T-helper 17 cell (primary cell): ENCODE measurements at regions not wholly inside any gene's neighbourhood (a gene's known extent, or its start where the extent isn't known, plus 50 kb on each side); places are given as distances from the start of the nearest gene placed in this dataset.
"Not testable (repeated sequence)": the region's sequence is repeated elsewhere in the genome, so short reads cannot be mapped to it uniquely, and the experiment has no call there.

Experiments
- ATAC-seq: fragments of 150-1000 bp; cut with Tn5 transposase; 2 replicates; pipeline ENCODE4 v1.10.0; 2021; ENCODE audit warnings: mild to moderate bottlenecking, moderate library complexity
- DNase-seq, 3 donors: peaks; one replicate each; pipeline versions ENCODE4 v3.0.0 to v3.0.0-alpha.2; 2020 to 2021
- H3K9me3 ChIP-seq: one replicate; pipeline ENCODE4 v1.7.0; 2013; ENCODE audit warnings: low read length, mild to moderate bottlenecking; ENCODE audit not compliant: control insufficient read depth, poor library complexity, severe bottlenecking
- H3K27ac Mint-ChIP-seq: one replicate; pipeline ENCODE4 v1.8.0; 2022; ENCODE audit warnings: mild to moderate bottlenecking, moderate library complexity, mixed read lengths
- H3K27me3 Mint-ChIP-seq: one replicate; pipeline ENCODE4 v1.8.0; 2022; ENCODE audit warnings: mixed read lengths
- H3K36me3 Mint-ChIP-seq: one replicate; pipeline ENCODE4 v1.8.0; 2022; ENCODE audit warnings: low read depth, mixed read lengths
- H3K4me1 Mint-ChIP-seq: one replicate; pipeline ENCODE4 v1.8.0; 2022; ENCODE audit warnings: mild to moderate bottlenecking, mixed read lengths
- H3K4me3 Mint-ChIP-seq: one replicate; pipeline ENCODE4 v1.8.0; 2022; ENCODE audit warnings: mild to moderate bottlenecking, moderate library complexity, mixed read lengths

- Mint-ChIP-seq H3K27me3 (no peaks in the 10 kb centered on the region), H3K36me3 (no peaks in the 10 kb centered on the region), H3K4me1 (no peaks in the 10 kb centered on the region), H3K4me3 (no peak overlapping the region), H3K27ac (no peak overlapping the region)
- no peaks in the 10 kb centered on the region for H3K9me3 ChIP-seq
- DNase-seq (no peak), ATAC-seq (no peak)
These were observed 362.7 kb downstream of the DMRTA1 start for GRCh38 chr9:22809371-22809770.

- Mint-ChIP-seq H3K36me3 (no peaks in the 10 kb centered on the region), H3K4me1 (no peaks in the 10 kb centered on the region), H3K4me3 (no peak overlapping the region), H3K27me3 (no peaks in the 10 kb centered on the region), H3K27ac (no peak overlapping the region)
- ATAC-seq (no peak), DNase-seq (no peak)
- no peaks in the 10 kb centered on the region for H3K9me3 ChIP-seq
These were observed 366.9 kb downstream of the DMRTA1 start for GRCh38 chr9:22813529-22813928.

DNA sequence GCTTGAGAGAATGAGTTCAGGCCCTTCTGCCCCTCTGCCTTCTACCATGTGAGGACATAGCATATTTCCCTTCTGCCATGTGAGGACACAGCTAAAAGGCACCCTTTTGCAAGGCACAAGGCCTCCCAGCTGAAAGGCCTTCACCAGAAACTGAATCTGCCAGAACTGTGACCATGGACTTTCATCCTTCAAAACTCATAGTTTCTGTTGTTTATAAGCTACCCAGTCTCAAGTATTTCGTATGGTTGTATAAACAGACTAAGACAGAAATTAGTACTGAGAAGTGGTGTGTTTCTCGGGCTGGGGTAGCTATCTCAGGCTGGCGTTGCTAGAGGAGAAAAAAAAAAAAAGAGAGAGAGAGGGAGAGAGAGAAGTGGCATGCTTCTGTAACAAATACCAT, 368.6 kb downstream of the DMRTA1 start:
- Mint-ChIP-seq H3K4me3 (no peak overlapping the region), H3K4me1 (no peaks in the 10 kb centered on the region), H3K27ac (no peak overlapping the region), H3K36me3 (no peaks in the 10 kb centered on the region), H3K27me3 (no peaks in the 10 kb centered on the region)
- no peaks in the 10 kb centered on the region for H3K9me3 ChIP-seq
- no peak for DNase-seq
- no peak for ATAC-seq

GRCh38 chr9:22817181-22817580, 370.6 kb downstream of the DMRTA1 start:
- H3K4me1 Mint-ChIP-seq = no peaks in the 10 kb centered on the region
- no peak overlapping the region for H3K4me3 Mint-ChIP-seq
- no peak overlapping the region for H3K27ac Mint-ChIP-seq
- DNase-seq (no peak), ATAC-seq (no peak)
- H3K36me3 Mint-ChIP-seq = no peaks in the 10 kb centered on the region
- no peaks in the 10 kb centered on the region for H3K27me3 Mint-ChIP-seq
- no peaks in the 10 kb centered on the region for H3K9me3 ChIP-seq

DNA sequence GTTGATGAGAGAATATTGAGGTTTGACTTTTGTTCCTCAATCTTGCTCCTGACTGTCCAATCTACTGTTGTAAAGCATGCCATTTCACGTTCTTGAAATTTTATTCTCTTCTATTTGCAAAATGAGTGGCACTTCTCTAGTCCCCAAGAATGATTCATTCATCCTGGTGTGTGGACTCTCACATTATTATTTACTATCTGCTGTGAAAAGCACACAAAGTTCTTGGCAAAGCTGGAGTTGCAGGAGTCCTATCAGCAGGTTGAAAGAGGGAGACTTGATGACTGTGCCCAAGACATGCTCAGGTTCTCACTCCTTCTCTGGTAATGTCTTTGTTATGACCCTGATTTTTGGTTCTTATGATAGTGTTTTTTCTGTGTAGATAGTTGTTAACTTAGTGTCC, 382.6 kb downstream of the DMRTA1 start:
- no peaks in the 10 kb centered on the region for H3K27me3 Mint-ChIP-seq
- H3K9me3 ChIP-seq = no peaks in the 10 kb centered on the region
- no peak for ATAC-seq
- no peak for DNase-seq
- H3K36me3 Mint-ChIP-seq = no peaks in the 10 kb centered on the region
- H3K4me3 Mint-ChIP-seq = no peak overlapping the region
- H3K4me1 Mint-ChIP-seq = no peaks in the 10 kb centered on the region
- H3K27ac Mint-ChIP-seq = no peak overlapping the region

- ATAC-seq (no peak), DNase-seq (no peak)
- no peak overlapping the region for H3K4me3 Mint-ChIP-seq
- H3K4me1 Mint-ChIP-seq = no peaks in the 10 kb centered on the region
- H3K27ac Mint-ChIP-seq = no peak overlapping the region
- no peaks in the 10 kb centered on the region for H3K36me3 Mint-ChIP-seq
- H3K27me3 Mint-ChIP-seq = no peaks in the 10 kb centered on the region
- H3K9me3 ChIP-seq = no peaks in the 10 kb centered on the region
These were observed 391.6 kb downstream of the DMRTA1 start for GRCh38 chr9:22838266-22838665.

- H3K36me3 Mint-ChIP-seq = no peaks in the 10 kb centered on the region
- no peaks in the 10 kb centered on the region for H3K9me3 ChIP-seq
- DNase-seq (no peak), ATAC-seq (no peak)
- H3K4me3 Mint-ChIP-seq = no peak overlapping the region
- no peaks in the 10 kb centered on the region for H3K4me1 Mint-ChIP-seq
- H3K27me3 Mint-ChIP-seq = no peaks in the 10 kb centered on the region
- no peak overlapping the region for H3K27ac Mint-ChIP-seq
These were observed 394.0 kb downstream of the DMRTA1 start for GRCh38 chr9:22840641-22841040.

- H3K4me1 Mint-ChIP-seq, H3K4me3 Mint-ChIP-seq, H3K36me3 Mint-ChIP-seq, ATAC-seq, H3K9me3 ChIP-seq, H3K27me3 Mint-ChIP-seq, H3K27ac Mint-ChIP-seq, DNase-seq: not testable (repeated sequence)
These were observed 398.6 kb downstream of the DMRTA1 start for GRCh38 chr9:22845243-22845642.

GRCh38 chr9:22855980-22856379, 409.4 kb downstream of the DMRTA1 start:
- ATAC-seq (no peak), DNase-seq (no peak)
- no peaks in the 10 kb centered on the region for H3K4me1 Mint-ChIP-seq
- H3K9me3 ChIP-seq = no peaks in the 10 kb centered on the region
- H3K27me3 Mint-ChIP-seq = no peaks in the 10 kb centered on the region
- no peaks in the 10 kb centered on the region for H3K36me3 Mint-ChIP-seq
- H3K4me3 Mint-ChIP-seq = no peak overlapping the region
- H3K27ac Mint-ChIP-seq = no peak overlapping the region

DNA sequence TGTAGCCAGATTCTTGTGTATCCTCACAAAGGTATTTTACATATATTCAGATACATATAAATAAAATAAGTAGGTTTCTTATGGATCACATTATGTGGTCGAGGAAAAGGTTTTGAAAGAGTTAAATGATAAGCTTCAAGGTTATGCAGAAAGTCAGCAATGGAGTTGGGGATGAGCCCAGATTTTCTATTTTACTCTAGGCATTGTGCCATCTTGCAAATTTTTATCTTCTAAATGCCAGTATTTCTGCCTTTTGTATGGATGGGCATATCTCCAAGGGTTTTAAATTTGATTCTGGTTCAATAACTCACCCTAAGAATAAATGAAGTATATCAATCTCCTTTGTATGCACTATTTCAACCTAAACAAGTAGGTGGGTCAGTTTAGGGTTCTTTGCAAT, 410.7 kb downstream of the DMRTA1 start:
- no peaks in the 10 kb centered on the region for H3K4me1 Mint-ChIP-seq
- no peaks in the 10 kb centered on the region for H3K9me3 ChIP-seq
- ATAC-seq (no peak), DNase-seq (no peak)
- H3K27ac Mint-ChIP-seq = no peak overlapping the region
- H3K36me3 Mint-ChIP-seq = no peaks in the 10 kb centered on the region
- no peaks in the 10 kb centered on the region for H3K27me3 Mint-ChIP-seq
- no peak overlapping the region for H3K4me3 Mint-ChIP-seq

DNA sequence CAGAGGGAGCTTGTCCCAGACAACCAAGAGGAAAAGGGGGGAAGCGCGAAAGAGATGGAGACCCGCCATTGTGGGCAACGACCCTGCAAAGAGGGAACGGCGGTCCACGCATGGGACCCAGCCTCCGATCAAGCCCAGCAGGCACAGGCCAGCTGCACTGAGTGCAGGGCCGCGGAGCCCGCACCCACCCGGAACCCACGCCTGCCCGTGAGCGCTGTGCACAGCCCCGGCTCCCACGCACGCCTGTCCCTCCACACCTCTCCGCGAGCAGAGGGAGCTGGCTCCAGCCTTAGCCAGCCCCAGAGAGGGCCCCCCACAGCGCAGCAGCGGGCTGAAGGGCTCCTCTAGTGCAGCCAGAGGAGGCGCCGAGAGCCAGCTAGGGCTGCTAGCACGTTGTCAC, 416.5 kb downstream of the DMRTA1 start:
- no peaks in the 10 kb centered on the region for H3K36me3 Mint-ChIP-seq
- H3K27me3 Mint-ChIP-seq = no peaks in the 10 kb centered on the region
- ATAC-seq (no peak), DNase-seq (no peak)
- no peaks in the 10 kb centered on the region for H3K4me1 Mint-ChIP-seq
- no peaks in the 10 kb centered on the region for H3K9me3 ChIP-seq
- H3K4me3 Mint-ChIP-seq = no peak overlapping the region
- H3K27ac Mint-ChIP-seq = no peak overlapping the region

GRCh38 chr9:22863736-22864135, 417.1 kb downstream of the DMRTA1 start:
- DNase-seq (no peak), ATAC-seq (no peak)
- Mint-ChIP-seq H3K36me3 (no peaks in the 10 kb centered on the region), H3K4me3 (no peak overlapping the region), H3K27ac (no peak overlapping the region), H3K4me1 (no peaks in the 10 kb centered on the region), H3K27me3 (no peaks in the 10 kb centered on the region)
- no peaks in the 10 kb centered on the region for H3K9me3 ChIP-seq

DNA sequence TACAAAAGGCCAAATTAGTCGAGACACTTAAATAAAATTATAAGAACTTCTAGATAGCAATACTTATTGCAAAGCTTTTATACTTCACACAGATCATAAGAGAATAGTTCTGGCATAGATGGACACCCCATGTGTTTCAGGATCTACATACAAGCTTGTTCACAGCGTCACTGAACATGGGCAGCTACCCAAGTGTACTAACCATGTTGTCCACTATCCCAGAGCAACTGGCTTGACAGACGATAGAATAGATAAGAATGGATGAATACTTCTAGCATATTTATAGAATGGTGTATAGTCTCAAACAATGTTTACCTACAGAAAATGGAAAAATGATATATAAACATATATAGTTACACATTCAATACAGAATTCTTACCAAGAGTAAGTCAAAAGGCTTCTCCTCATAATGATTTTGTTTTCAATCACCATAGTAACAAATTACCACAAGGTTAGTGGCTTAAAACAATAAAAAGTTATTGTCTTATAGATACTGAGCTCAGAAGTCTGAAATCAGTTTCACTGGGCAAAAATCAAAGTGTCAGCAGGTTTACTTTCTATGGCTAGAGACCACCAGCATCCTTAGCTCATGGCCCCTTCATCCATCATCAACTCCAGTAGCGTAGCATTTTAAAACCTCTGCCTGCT, 446.7 kb downstream of the DMRTA1 start:
- Mint-ChIP-seq H3K27me3 (no peaks in the 10 kb centered on the region), H3K36me3 (no peaks in the 10 kb centered on the region), H3K4me1 (no peaks in the 10 kb centered on the region), H3K27ac (no peak overlapping the region), H3K4me3 (no peak overlapping the region)
- no peaks in the 10 kb centered on the region for H3K9me3 ChIP-seq
- ATAC-seq = no peak
- DNase-seq = no peak

DNA sequence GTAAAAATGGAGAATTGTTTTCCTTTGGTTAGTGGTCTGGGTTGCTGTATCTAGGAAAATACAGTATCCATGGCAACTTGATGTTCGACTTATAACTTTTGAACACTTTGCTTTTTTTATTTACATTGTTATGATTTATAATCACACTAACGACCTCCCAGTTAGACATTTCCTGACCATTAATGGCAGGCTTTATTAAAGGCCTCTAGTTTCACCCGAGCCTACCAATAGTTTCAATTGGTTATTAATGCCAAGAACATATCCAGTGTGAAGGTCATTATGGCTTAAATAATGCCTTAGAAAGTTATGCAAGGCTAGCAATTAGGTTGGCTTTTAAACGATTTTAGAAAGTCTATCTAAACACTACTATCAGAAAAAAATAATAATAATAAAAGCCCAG, 452.0 kb downstream of the DMRTA1 start:
- no peaks in the 10 kb centered on the region for H3K4me1 Mint-ChIP-seq
- H3K27me3 Mint-ChIP-seq = no peaks in the 10 kb centered on the region
- H3K36me3 Mint-ChIP-seq = no peaks in the 10 kb centered on the region
- no peak for ATAC-seq
- no peak for DNase-seq
- no peak overlapping the region for H3K27ac Mint-ChIP-seq
- no peaks in the 10 kb centered on the region for H3K9me3 ChIP-seq
- no peak overlapping the region for H3K4me3 Mint-ChIP-seq
